Osteocyte (in vitro differentiated cells): ENCODE measurements at regions not wholly inside any gene's neighbourhood (a gene's known extent, or its start where the extent isn't known, plus 50 kb on each side); places are given as distances from the start of the nearest gene placed in this dataset.

ENCODE experiments used
- DNase-seq: peaks from one replicate; pipeline ENCODE4 v3.0.0; 2021; ENCODE audit warnings: mixed read lengths; ENCODE audit not compliant: unreplicated experiment; ENCODE audit errors: extremely low spot score
- H3K27ac Mint-ChIP-seq: one replicate; pipeline ENCODE4 v1.8.0; 2021; ENCODE audit warnings: mild to moderate bottlenecking, mixed read lengths; ENCODE audit not compliant: unreplicated experiment
- H3K27me3 Mint-ChIP-seq: one replicate; pipeline ENCODE4 v1.8.0; 2021; ENCODE audit warnings: mixed read lengths; ENCODE audit not compliant: unreplicated experiment
- H3K36me3 Mint-ChIP-seq: one replicate; pipeline ENCODE4 v1.8.0; 2021; ENCODE audit warnings: mixed read lengths; ENCODE audit not compliant: unreplicated experiment
- H3K4me1 Mint-ChIP-seq: one replicate; pipeline ENCODE4 v1.8.0; 2021; ENCODE audit warnings: mixed read lengths; ENCODE audit not compliant: unreplicated experiment
- H3K4me3 Mint-ChIP-seq: one replicate; pipeline ENCODE4 v1.8.0; 2021; ENCODE audit warnings: mild to moderate bottlenecking, moderate library complexity, mixed read lengths; ENCODE audit not compliant: unreplicated experiment
- H3K9me3 Mint-ChIP-seq: one replicate; pipeline ENCODE4 v1.8.0; 2021; ENCODE audit warnings: mixed read lengths; ENCODE audit not compliant: unreplicated experiment
- CTCF ChIP-seq: fragments of 200-600 bp; sonication (generic); IDR thresholded peaks from 2 replicates; pipeline ENCODE4 v1.5.0; 2021; ENCODE audit warnings: antibody characterized with exemption, mild to moderate bottlenecking, moderate library complexity

- TF ChIP-seq CTCF, result no peak
- Mint-ChIP-seq H3K27me3 (no peaks in the 10 kb centered on the region), H3K36me3 (no peaks in the 10 kb centered on the region), H3K4me1 (no peaks in the 10 kb centered on the region), H3K9me3 (no peaks in the 10 kb centered on the region), H3K4me3 (no peak overlapping the region), H3K27ac (no peak overlapping the region)
- DNase-seq, result no peak
These were observed 126.0 kb upstream of the GBE1 start for GRCh38 chr3:81887448-81887847.

GRCh38 chr3:81886081-81886480 is 124.6 kb upstream of the GBE1 start:
- DNase-seq, result no peak
- H3K36me3 Mint-ChIP-seq, result no peaks in the 10 kb centered on the region
- H3K27ac Mint-ChIP-seq, result no peak overlapping the region
- H3K4me3 Mint-ChIP-seq, result no peak overlapping the region
- H3K9me3 Mint-ChIP-seq, result no peaks in the 10 kb centered on the region
- H3K27me3 Mint-ChIP-seq, result no peaks in the 10 kb centered on the region
- TF ChIP-seq CTCF, result no peak
- no peaks in the 10 kb centered on the region for H3K4me1 Mint-ChIP-seq

GRCh38 chr3:81884791-81885190 is 123.3 kb upstream of the GBE1 start:
- H3K9me3 Mint-ChIP-seq, result peaks cover 4% of the 10 kb centered on the region
- no peak overlapping the region for H3K27ac Mint-ChIP-seq
- no peaks in the 10 kb centered on the region for H3K36me3 Mint-ChIP-seq
- no peak overlapping the region for H3K4me3 Mint-ChIP-seq
- H3K4me1 Mint-ChIP-seq, result no peaks in the 10 kb centered on the region
- H3K27me3 Mint-ChIP-seq, result no peaks in the 10 kb centered on the region
- no peak for DNase-seq
- no peak for TF ChIP-seq CTCF

GRCh38 chr3:81876826-81877225 is 115.4 kb upstream of the GBE1 start:
- Mint-ChIP-seq H3K27ac (no peak overlapping the region), H3K36me3 (no peaks in the 10 kb centered on the region), H3K4me3 (no peak overlapping the region), H3K27me3 (no peaks in the 10 kb centered on the region), H3K9me3 (peaks cover 10% of the 10 kb centered on the region), H3K4me1 (peaks cover 18% of the 10 kb centered on the region)
- no peak for TF ChIP-seq CTCF
- no peak for DNase-seq

DNA sequence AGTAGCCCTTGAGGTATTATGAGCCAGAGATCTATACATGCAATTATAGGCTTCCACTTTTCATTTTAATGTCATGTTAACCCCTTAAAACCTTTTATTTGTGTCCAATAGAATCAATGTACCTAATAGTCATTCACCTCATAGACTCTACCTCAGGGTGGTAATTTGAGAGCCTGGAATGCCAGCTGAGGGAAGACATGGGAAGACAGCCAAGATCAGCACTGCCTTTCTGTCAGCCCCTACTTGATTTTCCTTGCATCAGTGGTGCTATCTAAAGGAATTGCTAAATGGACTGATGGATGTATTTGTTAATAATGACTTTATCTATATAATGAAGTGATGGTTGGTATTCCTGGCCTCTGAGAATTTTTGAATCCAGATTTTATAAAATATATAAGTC is 113.3 kb upstream of the GBE1 start:
- Mint-ChIP-seq H3K36me3 (no peaks in the 10 kb centered on the region), H3K4me1 (peaks cover 18% of the 10 kb centered on the region), H3K4me3 (no peak overlapping the region), H3K27ac (no peak overlapping the region), H3K27me3 (no peaks in the 10 kb centered on the region), H3K9me3 (peaks cover 5% of the 10 kb centered on the region)
- DNase-seq, result no peak
- TF ChIP-seq CTCF, result no peak
